Vagina (tissue), 2 donors: ENCODE measurements at regions not wholly inside any gene's neighbourhood (a gene's known extent, or its start where the extent isn't known, plus 50 kb on each side); places are given as distances from the start of the nearest gene placed in this dataset.
"Not testable (repeated sequence)": the region's sequence is repeated elsewhere in the genome, so short reads cannot be mapped to it uniquely, and the experiment has no call there.

Source experiments
- DNase-seq, 2 donors: peaks; one replicate each; pipeline ENCODE4 v3.0.0-alpha.2; 2017; ENCODE audit errors: extremely low spot score in 2 of 2
- H3K27ac ChIP-seq: fragments of 200-600 bp; sonication (generic); one replicate; pipeline ENCODE4 v1.5.1; 2019
- H3K27me3 ChIP-seq: fragments of 200-600 bp; sonication (generic); one replicate; pipeline ENCODE4 v1.5.1; 2019
- H3K36me3 ChIP-seq, 2 donors: fragments of 200-600 bp; sonication (generic); one replicate each; pipeline ENCODE4 v1.5.1; 2017 to 2019
- H3K4me1 ChIP-seq: fragments of 200-600 bp; sonication (generic); one replicate; pipeline ENCODE4 v1.5.1; 2019
- H3K4me3 ChIP-seq, 2 donors: fragments of 200-600 bp; sonication (generic); 1 replicate in 1 of 2; 2 replicates in 1 of 2; pipeline ENCODE4 v1.5.1; 2016 to 2019
- H3K9me3 ChIP-seq: fragments of 200-600 bp; sonication (generic); one replicate; pipeline ENCODE4 v1.5.1; 2019
- POLR2A ChIP-seq, 2 donors: fragments of 450-650 bp; IDR thresholded peaks; one replicate each; pipeline ENCODE4 v1.6.1; 2017; ENCODE audit warnings: antibody characterized with exemption in 2 of 2, mild to moderate bottlenecking in 2 of 2, moderate library complexity in 2 of 2
- POLR2AphosphoS5 ChIP-seq, 2 donors: sonication (generic); formaldehyde crosslinking; IDR thresholded peaks; one replicate each; pipeline ENCODE4 v1.9.0; 2017; ENCODE audit warnings: antibody characterized with exemption in 2 of 2, mild to moderate bottlenecking in 2 of 2, low read depth in 1 of 2; ENCODE audit not compliant: insufficient read depth in 1 of 2
- intact Hi-C: fragments of 100-400 bp; cut with DNase I; formaldehyde crosslinking; loops from one replicate; pipeline ENCODE4 v1.15.1; 2023
- TF ChIP-seq, protein P1 (sequence below), 3 experiments: fragments of 450-650 bp in 2 of 3; fragments of 200-600 bp in 1 of 3; sonication (generic) in 1 of 3; IDR thresholded peaks; one replicate each; pipeline ENCODE4 v1.5.1; 2017 to 2019; ENCODE audit warnings: antibody characterized with exemption in 3 of 3, mild to moderate bottlenecking in 2 of 3, moderate library complexity in 2 of 3

- Histone ChIP-seq H3K27ac (no peak overlapping the region), H3K4me3 (no peak overlapping the region), H3K9me3 (no peaks in the 10 kb centered on the region), H3K36me3 (no peaks in the 10 kb centered on the region), H3K4me1 (no peaks in the 10 kb centered on the region), H3K27me3 (no peaks in the 10 kb centered on the region)
- DNase-seq = no peak
- intact Hi-C loops = no loop called here
- TF ChIP-seq POLR2AphosphoS5 (IDR thresholded peaks at IDR 0.05; ENCODE audit: insufficient read depth in 1 of 2, low read depth in 1 of 2) = no peak
- TF ChIP-seq POLR2A (IDR thresholded peaks at IDR 0.05) = no peak
- TF ChIP-seq, protein P1, sequence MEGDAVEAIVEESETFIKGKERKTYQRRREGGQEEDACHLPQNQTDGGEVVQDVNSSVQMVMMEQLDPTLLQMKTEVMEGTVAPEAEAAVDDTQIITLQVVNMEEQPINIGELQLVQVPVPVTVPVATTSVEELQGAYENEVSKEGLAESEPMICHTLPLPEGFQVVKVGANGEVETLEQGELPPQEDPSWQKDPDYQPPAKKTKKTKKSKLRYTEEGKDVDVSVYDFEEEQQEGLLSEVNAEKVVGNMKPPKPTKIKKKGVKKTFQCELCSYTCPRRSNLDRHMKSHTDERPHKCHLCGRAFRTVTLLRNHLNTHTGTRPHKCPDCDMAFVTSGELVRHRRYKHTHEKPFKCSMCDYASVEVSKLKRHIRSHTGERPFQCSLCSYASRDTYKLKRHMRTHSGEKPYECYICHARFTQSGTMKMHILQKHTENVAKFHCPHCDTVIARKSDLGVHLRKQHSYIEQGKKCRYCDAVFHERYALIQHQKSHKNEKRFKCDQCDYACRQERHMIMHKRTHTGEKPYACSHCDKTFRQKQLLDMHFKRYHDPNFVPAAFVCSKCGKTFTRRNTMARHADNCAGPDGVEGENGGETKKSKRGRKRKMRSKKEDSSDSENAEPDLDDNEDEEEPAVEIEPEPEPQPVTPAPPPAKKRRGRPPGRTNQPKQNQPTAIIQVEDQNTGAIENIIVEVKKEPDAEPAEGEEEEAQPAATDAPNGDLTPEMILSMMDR (IDR thresholded peaks at IDR 0.05) = no peak
These were observed 709.1 kb upstream of the FAM241A start for GRCh38 chr4:111435986-111436744.

DNA sequence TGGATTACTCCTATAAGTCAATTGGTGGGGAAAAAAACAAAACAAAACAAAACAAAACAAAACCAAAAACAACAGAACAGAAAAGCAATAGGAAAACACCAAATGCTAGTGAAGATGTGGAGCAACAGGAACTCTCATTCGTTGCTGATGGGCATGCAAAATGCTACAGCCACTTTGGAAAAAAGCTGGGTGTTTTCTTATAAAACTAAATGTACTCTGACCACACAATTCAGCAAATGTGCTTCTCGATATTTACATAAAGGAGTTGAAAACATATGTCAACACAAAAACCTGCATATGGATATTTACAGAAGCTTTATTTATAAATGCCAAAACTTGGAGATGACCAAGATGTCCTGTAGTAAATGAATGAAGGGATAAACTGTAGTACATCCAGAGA, 703.6 kb upstream of the FAM241A start:
- no peaks in the 10 kb centered on the region for H3K4me1 ChIP-seq
- H3K4me3 ChIP-seq = no peak overlapping the region
- TF ChIP-seq, protein P1 (IDR thresholded peaks at IDR 0.05) = no peak
- TF ChIP-seq POLR2A (IDR thresholded peaks at IDR 0.05) = no peak
- no peak for TF ChIP-seq POLR2AphosphoS5 (IDR thresholded peaks at IDR 0.05; ENCODE audit: insufficient read depth in 1 of 2, low read depth in 1 of 2)
- no peaks in the 10 kb centered on the region for H3K9me3 ChIP-seq
- no peaks in the 10 kb centered on the region for H3K36me3 ChIP-seq
- no peak overlapping the region for H3K27ac ChIP-seq
- no peaks in the 10 kb centered on the region for H3K27me3 ChIP-seq
- intact Hi-C loops = no loop called here
- DNase-seq = no peak

DNA sequence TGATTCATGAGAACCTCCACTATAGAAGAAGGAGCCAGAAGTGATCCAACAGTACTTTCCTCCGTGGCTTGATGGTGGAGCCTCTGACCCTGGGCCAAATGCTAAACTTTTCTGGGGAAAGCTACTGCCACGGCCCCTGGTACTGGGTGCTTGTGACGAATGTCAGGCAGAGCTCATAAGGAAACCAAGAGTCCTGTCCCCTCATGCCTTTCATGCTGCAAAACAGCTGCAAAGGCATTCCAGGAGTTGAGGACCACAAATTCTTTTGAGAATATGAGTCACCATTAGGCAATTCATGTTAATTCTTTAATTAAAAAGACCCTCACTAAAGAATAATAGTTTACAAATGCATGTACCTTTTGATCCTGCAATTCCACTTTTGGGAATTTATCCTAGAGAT, 700.4 kb upstream of the FAM241A start:
- H3K9me3 ChIP-seq, intact Hi-C loops: not testable (repeated sequence)

DNA sequence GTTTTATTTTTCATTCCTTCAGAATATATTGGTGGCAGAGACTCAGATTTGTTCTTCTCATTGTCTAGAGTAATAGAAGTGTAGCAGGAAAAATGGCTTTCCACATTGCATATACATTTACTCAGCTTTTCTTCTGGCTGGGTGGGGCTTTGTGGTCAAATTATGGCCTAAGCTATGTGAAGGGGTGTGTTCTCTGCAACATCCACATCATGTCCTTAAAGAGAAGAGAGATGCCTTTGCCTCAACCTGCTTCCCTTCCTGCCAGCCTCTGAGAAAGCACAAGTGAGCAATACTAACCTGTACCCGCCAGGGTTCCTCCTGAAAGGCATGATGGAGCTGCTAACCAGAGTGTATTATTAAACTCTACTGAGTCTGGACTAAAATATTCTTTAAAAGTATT, 695.6 kb upstream of the FAM241A start:
- Histone ChIP-seq H3K27ac (no peak overlapping the region), H3K36me3 (no peaks in the 10 kb centered on the region), H3K9me3 (no peaks in the 10 kb centered on the region), H3K4me3 (no peak overlapping the region), H3K4me1 (no peaks in the 10 kb centered on the region), H3K27me3 (no peaks in the 10 kb centered on the region)
- DNase-seq = no peak
- TF ChIP-seq, protein P1 (IDR thresholded peaks at IDR 0.05) = no peak
- TF ChIP-seq POLR2A (IDR thresholded peaks at IDR 0.05) = no peak
- TF ChIP-seq POLR2AphosphoS5 (IDR thresholded peaks at IDR 0.05; ENCODE audit: insufficient read depth in 1 of 2, low read depth in 1 of 2) = no peak
- intact Hi-C loops = no loop called here

More for the DNA sequence above, 700.4 kb upstream of the FAM241A start:
- not testable (repeated sequence) for H3K27me3 ChIP-seq, H3K4me1 ChIP-seq, DNase-seq, H3K27ac ChIP-seq, H3K36me3 ChIP-seq, H3K4me3 ChIP-seq

DNA sequence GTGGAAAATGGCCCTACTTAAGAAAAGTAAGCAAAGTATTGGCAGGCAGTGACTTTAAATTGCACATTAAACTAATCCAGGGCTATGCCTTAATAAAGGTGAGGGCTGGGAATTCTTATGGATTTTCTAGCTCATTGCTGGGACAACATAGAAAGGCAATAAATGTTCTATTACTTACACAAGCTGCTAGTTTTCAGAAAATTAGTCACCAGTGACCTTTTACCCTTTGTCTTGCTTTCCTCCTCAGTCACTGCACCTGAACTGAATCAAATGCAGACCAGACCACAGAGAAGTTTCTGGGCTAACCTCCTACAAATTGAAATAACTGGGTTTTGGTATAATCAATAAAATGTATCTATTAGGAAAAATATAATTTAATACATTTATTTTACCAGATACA, 694.4 kb upstream of the FAM241A start:
- no peak overlapping the region for H3K27ac ChIP-seq
- H3K4me1 ChIP-seq = no peaks in the 10 kb centered on the region
- TF ChIP-seq POLR2AphosphoS5 (IDR thresholded peaks at IDR 0.05; ENCODE audit: insufficient read depth in 1 of 2, low read depth in 1 of 2) (no peak), POLR2A (IDR thresholded peaks at IDR 0.05) (no peak)
- TF ChIP-seq, protein P1 (IDR thresholded peaks at IDR 0.05) = no peak
- no peak overlapping the region for H3K4me3 ChIP-seq
- DNase-seq = no peak
- H3K9me3 ChIP-seq = no peaks in the 10 kb centered on the region
- no peaks in the 10 kb centered on the region for H3K36me3 ChIP-seq
- intact Hi-C loops = no loop called here
- H3K27me3 ChIP-seq = no peaks in the 10 kb centered on the region
